GM19043 (cell line): ENCODE measurements at regions not wholly inside any gene's neighbourhood (a gene's known extent, or its start where the extent isn't known, plus 50 kb on each side); places are given as distances from the start of the nearest gene placed in this dataset.
A peak's percentile ranks its signal among the peaks of the same experiment; 100 is the strongest.
"Not testable (repeated sequence)": the region's sequence is repeated elsewhere in the genome, so short reads cannot be mapped to it uniquely, and the experiment has no call there.

Source experiments
- ATAC-seq: cut with Tn5 transposase; IDR thresholded peaks from one replicate; pipeline ENCODE4 v1.9.1; 2021; ENCODE audit warnings: low read depth; ENCODE audit not compliant: unreplicated experiment

- ATAC-seq, result no peak
Measured at GRCh38 chr5:50898966-50899365, 232.5 kb downstream of the PARP8 start.

GRCh38 chr5:50900952-50901510, 234.6 kb downstream of the PARP8 start:
- no peak for ATAC-seq

- ATAC-seq, result no peak
Measured at GRCh38 chr5:50903651-50904050, 237.2 kb downstream of the PARP8 start.

DNA sequence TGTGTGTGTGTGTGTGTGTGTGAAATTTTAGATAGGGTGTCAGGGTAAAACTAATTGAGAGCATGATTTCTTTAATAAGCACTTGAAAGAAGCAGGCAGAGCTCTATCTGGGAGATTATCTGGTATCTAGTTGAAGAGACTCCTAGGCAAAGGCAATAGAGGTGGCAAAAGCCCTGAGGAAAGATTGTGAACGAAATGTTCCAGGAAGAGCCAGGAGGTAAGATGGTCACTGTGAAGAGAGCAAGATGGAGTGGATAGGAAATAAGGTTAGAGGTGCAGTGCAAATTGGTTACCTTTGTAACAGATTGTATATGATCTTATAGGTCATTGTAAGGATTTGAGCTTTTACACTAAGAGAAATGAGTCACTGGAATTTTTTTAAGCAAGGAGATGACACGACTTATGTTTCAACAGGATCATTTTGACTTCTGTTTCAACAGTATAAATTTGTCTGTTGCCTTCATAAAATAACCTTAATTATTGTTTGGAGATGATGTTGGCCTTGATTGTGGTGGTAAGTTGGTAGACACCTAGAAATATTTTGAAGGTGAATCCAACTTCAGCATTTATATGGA, 239.6 kb downstream of the PARP8 start:
- ATAC-seq, result no peak

GRCh38 chr5:50920160-50920559, 253.7 kb downstream of the PARP8 start:
- ATAC-seq, result not testable (repeated sequence)

GRCh38 chr5:50921366-50922133, 255.1 kb downstream of the PARP8 start:
- no peak for ATAC-seq

GRCh38 chr5:50922134-50922941, 255.9 kb downstream of the PARP8 start:
- ATAC-seq, result not testable (repeated sequence)

DNA sequence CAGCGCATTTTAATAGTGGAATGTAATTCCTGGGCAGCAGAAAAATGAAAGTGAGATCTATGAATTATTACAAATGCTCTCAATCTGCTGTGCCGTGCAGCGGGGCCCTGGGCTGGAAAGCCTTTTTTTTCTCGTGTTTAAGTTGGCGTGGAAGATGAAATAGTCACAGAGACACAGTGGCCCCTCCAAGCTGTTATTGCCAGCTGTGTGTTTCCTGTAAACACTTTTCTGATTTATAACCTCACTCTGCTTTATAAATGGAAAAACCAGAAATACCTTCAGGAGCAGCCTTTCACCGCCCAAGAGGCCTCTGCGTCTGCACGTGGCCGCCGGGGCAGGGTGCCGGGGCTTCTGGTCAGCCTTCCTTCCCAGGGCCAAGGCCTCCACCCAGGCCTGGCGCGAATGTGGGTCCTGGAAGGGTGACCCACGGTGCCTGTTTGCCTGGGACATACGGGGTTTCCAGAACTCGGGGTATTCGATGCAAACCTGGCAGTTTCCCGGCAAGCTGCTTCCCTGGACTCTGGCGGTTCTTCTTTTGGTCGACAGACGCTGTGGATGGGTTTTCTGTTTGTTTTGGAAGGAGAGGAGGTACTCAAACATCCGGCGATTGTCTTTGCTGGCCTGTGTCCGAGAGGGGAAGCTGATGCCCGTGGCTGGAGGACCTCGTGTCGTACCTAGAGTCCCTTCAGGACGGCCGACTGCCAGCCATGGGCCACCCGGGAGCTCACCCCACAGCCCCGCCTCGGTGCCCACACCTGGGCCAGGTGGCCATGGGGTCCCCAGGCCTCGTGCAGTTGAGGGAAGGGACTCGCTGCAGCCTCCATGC, 256.7 kb downstream of the PARP8 start:
- ATAC-seq, result no peak

- no peak for ATAC-seq
Measured at GRCh38 chr5:50923768-50924494, 257.5 kb downstream of the PARP8 start.

DNA sequence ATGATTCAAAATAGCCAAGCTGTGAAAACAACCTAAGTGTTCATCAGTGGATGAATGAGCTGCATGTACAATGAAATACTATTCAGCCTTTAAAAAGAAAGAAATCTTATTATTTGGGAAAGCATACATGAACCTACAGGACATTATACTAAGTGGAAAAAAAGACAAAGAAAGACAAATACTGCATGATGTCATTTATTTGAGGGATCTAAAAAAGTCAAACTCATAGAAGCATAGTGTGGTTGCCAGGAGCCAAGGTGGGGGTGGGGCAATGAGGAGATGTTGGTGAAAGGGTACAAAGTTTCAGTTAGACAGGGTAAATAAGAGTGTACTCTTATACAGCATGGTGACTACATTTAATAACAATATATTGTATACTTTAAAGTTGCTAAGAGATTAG, 261.5 kb downstream of the PARP8 start:
- ATAC-seq, result no peak

DNA sequence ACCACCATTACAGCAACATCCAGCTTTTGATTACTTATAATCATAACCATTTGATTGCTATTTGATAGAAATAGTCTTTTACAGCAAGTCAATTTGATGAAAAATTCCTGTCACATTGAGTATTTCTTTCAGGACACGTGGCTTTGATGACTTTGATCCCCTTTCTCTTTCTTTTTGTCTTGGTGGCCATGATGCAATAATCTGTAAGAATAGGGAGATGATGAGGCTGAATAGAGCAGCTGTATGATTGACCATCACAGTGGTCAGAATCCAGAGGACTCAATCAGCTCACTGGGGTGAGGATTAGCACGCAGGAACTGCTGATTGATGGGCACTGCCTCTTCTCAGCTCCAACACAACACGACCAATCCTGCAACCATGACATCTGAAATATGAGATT, 262.7 kb downstream of the PARP8 start:
- no peak for ATAC-seq

DNA sequence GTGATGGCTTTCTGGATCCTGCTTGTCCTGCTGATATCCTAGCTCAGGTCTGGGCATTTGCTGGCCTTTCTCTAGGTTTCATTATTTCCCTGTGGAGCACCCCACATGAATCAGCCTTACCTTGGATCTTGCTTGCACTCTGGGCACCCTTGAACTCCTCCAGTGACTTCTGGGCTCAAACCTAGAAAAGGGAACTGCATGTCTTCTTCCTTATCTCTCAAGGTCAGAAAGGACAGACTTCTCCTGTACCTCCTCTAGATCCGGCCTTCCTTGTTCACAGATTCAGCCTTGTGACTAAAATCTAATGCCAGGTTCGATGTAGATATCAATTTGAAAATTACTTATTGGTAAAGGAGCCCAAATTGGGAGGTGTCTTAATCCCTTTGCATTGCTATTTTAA, 267.9 kb downstream of the PARP8 start:
- ATAC-seq, result no peak

- no peak for ATAC-seq
Measured at GRCh38 chr5:50945139-50945538, 278.7 kb downstream of the PARP8 start.

DNA sequence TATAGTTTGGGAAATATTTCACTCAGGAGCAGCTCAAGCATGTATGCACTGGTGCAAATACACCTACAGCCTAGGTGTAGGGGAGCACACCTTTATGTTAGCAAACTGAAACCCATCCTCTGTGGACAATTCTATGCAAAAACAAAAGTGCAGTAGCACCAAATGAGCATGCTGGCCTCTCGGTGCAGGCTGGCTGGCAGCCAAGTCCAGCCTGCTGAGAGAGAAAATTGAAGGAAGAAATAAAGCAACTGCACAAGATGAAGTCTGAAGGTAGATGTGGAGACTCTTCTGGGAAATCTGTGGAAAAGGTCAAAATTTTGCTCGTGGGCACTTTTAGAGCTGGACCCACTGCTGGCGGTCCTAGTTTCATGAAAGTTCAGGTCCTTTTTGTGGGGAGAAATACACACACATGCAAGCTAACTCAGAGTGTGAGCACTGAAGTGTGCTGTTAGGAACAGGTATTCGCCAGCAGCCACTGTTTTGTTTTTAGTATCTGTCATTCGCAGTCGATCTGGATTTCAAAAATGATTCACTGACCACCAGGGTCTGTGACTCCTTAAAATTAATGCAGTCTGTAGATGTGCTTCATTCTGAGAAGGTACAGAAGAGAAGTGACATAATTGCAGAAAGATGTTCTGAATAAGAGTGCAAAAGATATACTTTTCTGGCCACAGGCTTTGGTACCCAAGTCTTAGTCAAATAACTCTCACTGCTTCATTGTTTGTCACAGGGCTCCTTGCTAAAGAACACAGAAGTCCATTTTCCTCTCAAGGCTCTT, 281.7 kb downstream of the PARP8 start:
- ATAC-seq, result no peak

DNA sequence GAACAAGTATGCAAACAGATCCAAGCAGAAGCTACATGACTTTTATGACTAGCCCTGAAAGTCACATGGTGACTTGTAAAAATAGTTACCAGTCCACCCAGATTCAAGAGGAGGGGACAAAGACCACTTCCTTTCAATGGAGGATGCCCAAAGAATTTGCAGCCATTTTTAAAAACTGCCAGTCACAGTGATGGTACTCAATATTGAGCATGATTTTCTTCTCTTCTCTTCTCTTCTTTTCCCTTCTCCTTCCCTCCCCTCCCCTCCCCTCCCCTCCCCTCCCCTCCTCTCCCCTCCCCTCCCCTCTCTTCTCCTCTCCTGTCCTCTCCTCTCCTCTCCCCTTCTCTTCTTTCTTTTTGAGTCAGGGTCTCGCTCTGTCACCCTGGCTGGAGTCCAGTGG, 286.9 kb downstream of the PARP8 start:
- ATAC-seq, result no peak

- no peak for ATAC-seq
Measured at GRCh38 chr5:50958852-50959457, 292.5 kb downstream of the PARP8 start.

DNA sequence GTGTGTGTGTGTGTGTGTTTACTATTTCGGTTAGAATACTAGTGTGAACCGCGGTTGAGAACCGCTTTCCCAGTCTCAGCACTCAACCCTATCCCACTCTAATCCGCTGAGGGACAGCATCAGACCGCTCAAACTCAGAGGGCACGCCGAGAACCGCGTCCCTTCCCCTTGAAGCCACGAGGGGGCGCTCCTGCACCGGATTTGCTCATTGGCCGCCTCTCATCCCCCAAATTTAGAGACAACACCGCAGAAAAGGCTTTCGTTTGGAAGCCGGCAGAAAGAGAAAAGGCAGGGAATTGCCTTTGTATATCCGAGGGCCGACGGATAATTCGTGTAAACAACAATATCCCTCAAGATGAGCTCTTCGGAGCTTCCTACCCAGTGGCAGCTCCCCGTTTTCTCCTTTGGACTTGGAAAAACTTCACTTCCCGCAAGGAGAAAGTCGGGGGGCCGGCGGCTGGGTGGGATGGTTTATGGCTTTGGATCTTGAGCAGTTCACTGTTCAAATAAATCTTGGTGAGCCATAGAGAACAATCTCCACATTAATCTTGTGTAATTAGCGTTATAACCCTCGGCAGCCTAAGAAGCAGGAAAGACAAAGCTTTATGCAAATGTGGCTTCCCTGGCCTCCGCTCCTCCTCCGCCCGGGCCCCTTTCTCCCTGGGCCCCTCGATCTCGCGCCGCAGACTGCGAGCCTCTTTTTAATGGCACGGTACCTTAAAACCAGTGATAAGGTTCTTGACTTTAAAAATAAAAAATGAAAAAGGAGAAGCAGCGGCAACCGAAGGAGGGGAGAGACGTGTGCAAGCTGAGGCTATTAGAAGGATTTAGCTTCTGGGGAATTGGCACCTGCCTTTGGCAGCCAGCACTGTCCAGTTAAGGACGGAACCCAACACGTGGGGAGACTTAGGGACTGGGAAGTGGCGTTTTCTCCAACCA, 296.8 kb downstream of the PARP8 start:
- ATAC-seq, result peak; percentile 90
